ENCODE measurements at regions not wholly inside any gene's neighbourhood (a gene's known extent, or its start where the extent isn't known, plus 50 kb on each side); places are given as distances from the start of the nearest gene placed in this dataset.

- Histone ChIP-seq H2AFZ (ENCODE audit: control insufficient read depth, low read depth, low read length) (no peak overlapping the region), H4K20me1 (ENCODE audit: control insufficient read depth, insufficient read depth) (no peaks in the 10 kb centered on the region), H3K79me2 (ENCODE audit: control insufficient read depth, insufficient read depth, low read length) (no peaks in the 10 kb centered on the region), H3K4me3 (no peak overlapping the region), H3K4me1 (ENCODE audit: control insufficient read depth, insufficient read depth, low read length) (no peaks in the 10 kb centered on the region), H3K27ac (ENCODE audit: control insufficient read depth, insufficient read depth) (no peak overlapping the region), H3K27me3 (replicated peaks in 1 of 2; ENCODE audit: control insufficient read depth in 2 of 2, insufficient read depth in 2 of 2, low read length in 1 of 2) (no peaks in the 10 kb centered on the region), H3K36me3 (ENCODE audit: control insufficient read depth in 2 of 2, insufficient read depth in 2 of 2, low read length in 1 of 2) (no peaks in the 10 kb centered on the region), H3K9ac (ENCODE audit: control insufficient read depth, insufficient read depth, low read length) (no peak overlapping the region), H3K4me2 (ENCODE audit: control insufficient read depth, insufficient read depth) (no peak overlapping the region), H3K9me3 (replicated peaks; ENCODE audit: control insufficient read depth, insufficient read depth, low read length) (no peaks in the 10 kb centered on the region)
- WGBS (ENCODE audit: insufficient coverage, insufficient replicate concordance, low lambda C conversion rate, missing lambda C conversion rate): 20% methylated on average over 2 of the region's 2 CpGs
- in situ Hi-C loops (cut with MboI) (loop anchor here (25.0 kb wide), 1 partner anchor 450 kb away; no protein-coding TSS in a partner anchor), intact Hi-C loops (cut with micrococcal nuclease; ENCODE audit: unreplicated experiment) (no loop called here)
- CTCF ChIA-PET: no interaction called here
- no peak for DNase-seq (ENCODE audit: low read depth, low spot score)
- RAD21 ChIA-PET (ENCODE audit: unreplicated experiment): no interaction called here
- no peak for ATAC-seq
- SMC1A ChIA-PET (ENCODE audit: uncharacterized antibody, unreplicated experiment): no interaction called here
- POLR2A ChIA-PET: no interaction called here
- BruUV-seq (replicated peaks): no TSS peak
- FAIRE-seq: no peak
- TF ChIP-seq POLR2AphosphoS2 (IDR thresholded peaks at IDR 0.05; ENCODE audit: low read depth, low read length) (no peak), CUX1 (IDR thresholded peaks at IDR 0.05; ENCODE audit: insufficient replicate concordance, low read depth, low read length) (no peak), ZBED1 (IDR thresholded peaks at IDR 0.05; ENCODE audit: borderline replicate concordance) (no peak), GABPA (IDR thresholded peaks at IDR 0.05; ENCODE audit: low read depth) (no peak), EGR1 (IDR thresholded peaks at IDR 0.05; ENCODE audit: borderline replicate concordance in 1 of 2, low read depth in 2 of 2, low read length in 2 of 2) (no peak), HSF1 (IDR thresholded peaks at IDR 0.05; ENCODE audit: low read depth, low read length) (no peak), RBBP5 (conservative IDR thresholded peaks at IDR 0.05) (no peak), MEF2B (IDR thresholded peaks at IDR 0.05; ENCODE audit: partially characterized antibody, poor library complexity, severe bottlenecking) (no peak)
- TF ChIP-seq, protein P1, sequence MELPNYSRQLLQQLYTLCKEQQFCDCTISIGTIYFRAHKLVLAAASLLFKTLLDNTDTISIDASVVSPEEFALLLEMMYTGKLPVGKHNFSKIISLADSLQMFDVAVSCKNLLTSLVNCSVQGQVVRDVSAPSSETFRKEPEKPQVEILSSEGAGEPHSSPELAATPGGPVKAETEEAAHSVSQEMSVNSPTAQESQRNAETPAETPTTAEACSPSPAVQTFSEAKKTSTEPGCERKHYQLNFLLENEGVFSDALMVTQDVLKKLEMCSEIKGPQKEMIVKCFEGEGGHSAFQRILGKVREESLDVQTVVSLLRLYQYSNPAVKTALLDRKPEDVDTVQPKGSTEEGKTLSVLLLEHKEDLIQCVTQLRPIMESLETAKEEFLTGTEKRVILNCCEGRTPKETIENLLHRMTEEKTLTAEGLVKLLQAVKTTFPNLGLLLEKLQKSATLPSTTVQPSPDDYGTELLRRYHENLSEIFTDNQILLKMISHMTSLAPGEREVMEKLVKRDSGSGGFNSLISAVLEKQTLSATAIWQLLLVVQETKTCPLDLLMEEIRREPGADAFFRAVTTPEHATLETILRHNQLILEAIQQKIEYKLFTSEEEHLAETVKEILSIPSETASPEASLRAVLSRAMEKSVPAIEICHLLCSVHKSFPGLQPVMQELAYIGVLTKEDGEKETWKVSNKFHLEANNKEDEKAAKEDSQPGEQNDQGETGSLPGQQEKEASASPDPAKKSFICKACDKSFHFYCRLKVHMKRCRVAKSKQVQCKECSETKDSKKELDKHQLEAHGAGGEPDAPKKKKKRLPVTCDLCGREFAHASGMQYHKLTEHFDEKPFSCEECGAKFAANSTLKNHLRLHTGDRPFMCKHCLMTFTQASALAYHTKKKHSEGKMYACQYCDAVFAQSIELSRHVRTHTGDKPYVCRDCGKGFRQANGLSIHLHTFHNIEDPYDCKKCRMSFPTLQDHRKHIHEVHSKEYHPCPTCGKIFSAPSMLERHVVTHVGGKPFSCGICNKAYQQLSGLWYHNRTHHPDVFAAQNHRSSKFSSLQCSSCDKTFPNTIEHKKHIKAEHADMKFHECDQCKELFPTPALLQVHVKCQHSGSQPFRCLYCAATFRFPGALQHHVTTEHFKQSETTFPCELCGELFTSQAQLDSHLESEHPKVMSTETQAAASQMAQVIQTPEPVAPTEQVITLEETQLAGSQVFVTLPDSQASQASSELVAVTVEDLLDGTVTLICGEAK (IDR thresholded peaks at IDR 0.05; ENCODE audit: borderline replicate concordance): no peak
- TF ChIP-seq, protein P2, sequence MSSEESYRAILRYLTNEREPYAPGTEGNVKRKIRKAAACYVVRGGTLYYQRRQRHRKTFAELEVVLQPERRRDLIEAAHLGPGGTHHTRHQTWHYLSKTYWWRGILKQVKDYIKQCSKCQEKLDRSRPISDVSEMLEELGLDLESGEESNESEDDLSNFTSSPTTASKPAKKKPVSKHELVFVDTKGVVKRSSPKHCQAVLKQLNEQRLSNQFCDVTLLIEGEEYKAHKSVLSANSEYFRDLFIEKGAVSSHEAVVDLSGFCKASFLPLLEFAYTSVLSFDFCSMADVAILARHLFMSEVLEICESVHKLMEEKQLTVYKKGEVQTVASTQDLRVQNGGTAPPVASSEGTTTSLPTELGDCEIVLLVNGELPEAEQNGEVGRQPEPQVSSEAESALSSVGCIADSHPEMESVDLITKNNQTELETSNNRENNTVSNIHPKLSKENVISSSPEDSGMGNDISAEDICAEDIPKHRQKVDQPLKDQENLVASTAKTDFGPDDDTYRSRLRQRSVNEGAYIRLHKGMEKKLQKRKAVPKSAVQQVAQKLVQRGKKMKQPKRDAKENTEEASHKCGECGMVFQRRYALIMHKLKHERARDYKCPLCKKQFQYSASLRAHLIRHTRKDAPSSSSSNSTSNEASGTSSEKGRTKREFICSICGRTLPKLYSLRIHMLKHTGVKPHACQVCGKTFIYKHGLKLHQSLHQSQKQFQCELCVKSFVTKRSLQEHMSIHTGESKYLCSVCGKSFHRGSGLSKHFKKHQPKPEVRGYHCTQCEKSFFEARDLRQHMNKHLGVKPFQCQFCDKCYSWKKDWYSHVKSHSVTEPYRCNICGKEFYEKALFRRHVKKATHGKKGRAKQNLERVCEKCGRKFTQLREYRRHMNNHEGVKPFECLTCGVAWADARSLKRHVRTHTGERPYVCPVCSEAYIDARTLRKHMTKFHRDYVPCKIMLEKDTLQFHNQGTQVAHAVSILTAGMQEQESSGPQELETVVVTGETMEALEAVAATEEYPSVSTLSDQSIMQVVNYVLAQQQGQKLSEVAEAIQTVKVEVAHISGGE (CRISPR knock-in tag; IDR thresholded peaks at IDR 0.05): no peak
These were observed 251.9 kb downstream of the ETV1 start for GRCh38 chr7:13737563-13737962.

Data from GM12878 (cell line).